ENCODE measurements at regions not wholly inside any gene's neighbourhood (a gene's known extent, or its start where the extent isn't known, plus 50 kb on each side); places are given as distances from the start of the nearest gene placed in this dataset.
"Not testable (repeated sequence)": the region's sequence is repeated elsewhere in the genome, so short reads cannot be mapped to it uniquely, and the experiment has no call there.

- DNase-seq (ENCODE audit: low spot score): no peak
Measured at GRCh38 chr20:17836303-17836861, 132.2 kb downstream of the SNX5 start.

DNA sequence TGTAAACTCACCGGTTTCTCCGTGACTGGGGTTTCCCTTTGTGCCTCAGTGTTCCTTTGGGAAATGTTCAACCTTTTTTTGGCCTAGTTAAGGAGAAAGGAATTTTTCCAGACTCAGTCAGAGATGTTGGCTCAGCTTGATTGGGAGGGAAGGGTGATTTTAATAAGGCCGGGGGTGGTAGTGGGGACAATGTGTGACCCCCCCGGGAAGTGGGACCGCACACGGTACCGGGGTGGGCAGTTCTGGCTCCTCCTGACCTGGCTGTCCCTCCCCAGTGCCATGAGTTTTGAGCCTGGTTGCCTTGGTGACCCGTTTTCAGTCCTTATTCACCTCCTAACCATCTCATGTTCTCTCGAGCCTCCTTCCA lies 132.7 kb downstream of the SNX5 start:
- DNase-seq (ENCODE audit: low spot score): no peak

DNA sequence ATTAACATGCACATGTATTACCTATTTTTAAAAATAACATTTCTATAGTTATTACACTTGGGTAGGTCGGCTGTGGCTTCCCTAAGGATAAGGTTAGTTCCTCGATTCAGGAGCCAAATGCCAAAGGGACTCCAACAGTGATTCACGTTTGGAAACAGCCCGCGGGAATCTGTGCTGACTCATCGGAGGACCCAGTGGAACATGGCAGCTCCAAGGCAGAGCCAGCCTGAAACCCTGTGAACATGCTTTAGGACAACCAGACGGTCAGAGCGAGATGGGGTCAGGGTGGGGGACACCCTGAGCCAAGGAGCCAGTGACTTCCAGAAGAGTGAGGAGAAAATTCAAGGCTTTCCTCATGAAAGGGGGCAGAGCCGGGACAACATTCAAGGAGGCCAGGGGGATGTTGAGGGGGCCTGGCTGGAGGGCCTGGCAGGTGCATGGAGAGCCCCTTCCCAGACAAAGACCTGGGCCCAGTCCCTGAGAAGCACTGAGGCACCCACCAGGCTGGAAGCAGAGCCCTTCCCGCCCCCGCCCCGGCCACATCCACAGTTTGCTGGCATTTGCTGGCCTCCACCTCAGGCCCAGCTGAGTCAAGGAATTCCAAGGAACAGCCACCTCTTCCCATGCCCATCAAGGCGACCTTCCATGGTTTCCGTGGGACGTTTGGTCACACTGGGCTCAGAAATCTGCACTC lies 133.2 kb downstream of the SNX5 start:
- DNase-seq (ENCODE audit: low spot score): no peak

GRCh38 chr20:17834804-17835203 lies 133.8 kb downstream of the SNX5 start:
- DNase-seq (ENCODE audit: low spot score): no peak

DNA sequence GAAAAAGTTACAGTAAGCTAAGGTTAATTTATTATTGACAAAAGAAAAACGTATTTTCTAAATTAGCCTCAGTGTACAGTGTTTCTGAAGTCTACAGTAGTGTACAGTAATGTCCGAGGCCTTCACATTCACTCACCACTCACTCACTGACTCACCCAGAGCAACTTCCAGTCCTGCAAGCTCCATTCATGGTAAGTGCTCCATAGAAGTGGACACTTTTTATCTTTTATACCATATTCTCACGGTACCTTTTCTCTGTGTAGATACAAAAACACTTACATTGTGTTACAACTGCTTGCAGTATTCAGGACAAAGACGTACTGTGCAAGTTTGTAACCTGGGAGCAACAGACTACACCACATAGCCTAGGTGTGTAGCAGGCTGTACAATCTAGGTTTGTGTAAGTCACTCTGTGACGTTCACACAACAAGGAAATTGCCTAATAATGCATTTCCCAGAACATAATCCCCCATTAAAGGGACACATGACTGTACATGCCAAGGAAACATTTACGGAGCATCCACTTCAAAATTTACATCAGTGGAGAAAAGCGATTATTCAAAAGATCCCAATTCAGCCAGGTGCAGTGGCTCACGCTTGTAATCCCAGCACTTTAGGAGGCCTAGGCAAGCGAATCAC lies 133.4 kb downstream of the BANF2 start:
- no peak for DNase-seq (ENCODE audit: low spot score)

- no peak for DNase-seq (ENCODE audit: low spot score)
Measured at GRCh38 chr20:17832236-17832915, 132.6 kb downstream of the BANF2 start.

DNA sequence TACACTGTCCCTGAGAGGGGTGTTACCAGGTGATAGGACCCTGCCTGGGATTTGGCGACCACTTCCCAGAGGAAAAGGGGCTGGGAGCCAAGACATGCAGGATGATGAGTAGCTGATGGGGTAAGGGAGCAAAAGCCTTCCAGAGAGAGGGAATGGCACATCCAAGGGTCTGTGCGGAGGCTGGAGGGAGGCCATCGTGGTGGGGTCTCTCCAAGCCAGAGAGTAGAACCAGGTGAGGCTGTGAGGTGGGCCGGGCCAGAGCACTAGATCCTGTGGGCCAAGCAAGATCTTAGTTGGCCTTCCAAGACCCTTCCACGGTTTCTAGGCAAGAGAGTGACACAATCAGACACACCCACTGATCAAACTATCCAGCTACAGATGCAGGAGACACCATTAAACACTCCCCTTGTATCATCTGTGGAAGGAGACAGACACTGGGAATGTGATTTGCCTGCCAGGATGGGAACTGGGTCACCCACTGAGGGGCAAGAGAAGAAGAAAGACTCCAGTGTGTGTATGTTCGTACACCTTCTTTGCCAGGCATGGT lies 128.9 kb downstream of the BANF2 start:
- no peak for DNase-seq (ENCODE audit: low spot score)

DNA sequence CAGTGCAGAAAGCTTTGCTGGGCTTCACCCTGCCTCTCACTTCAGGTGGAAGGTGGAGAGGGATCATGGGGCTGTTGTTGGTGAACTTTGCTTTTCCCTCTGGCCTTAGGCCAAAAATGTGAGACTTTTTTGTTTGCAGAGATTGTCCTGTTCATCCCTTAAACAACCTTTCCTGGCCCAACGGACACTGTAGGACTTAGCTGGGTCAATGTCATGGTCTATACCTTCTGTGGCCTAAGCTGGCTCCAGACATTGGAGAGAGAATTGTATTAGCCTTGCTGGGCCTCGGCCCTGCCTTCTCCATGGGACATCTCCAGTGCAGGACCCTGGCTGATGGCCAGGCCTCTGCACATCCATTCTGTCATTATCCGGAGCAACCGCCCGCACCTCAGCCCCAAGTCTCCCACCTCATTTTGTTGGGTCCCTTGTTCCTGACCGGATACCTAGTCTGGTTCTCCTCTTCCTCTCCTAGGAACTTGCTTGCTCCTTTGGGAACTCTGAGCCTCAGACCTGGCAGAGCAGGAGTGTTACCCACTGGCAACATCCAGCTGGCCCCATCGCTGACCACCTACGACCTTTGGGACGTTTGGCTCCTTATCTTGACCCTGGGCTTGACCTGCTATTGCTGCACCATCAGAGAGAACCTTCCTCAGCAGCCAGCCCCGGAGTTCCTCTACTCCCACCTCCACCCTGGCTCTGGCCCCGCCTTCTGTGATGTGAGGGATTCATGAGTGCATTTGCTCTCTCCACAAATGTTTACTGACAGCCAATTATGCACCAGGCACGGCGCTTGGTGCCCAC lies 128.2 kb downstream of the BANF2 start:
- DNase-seq (ENCODE audit: low spot score): no peak

DNA sequence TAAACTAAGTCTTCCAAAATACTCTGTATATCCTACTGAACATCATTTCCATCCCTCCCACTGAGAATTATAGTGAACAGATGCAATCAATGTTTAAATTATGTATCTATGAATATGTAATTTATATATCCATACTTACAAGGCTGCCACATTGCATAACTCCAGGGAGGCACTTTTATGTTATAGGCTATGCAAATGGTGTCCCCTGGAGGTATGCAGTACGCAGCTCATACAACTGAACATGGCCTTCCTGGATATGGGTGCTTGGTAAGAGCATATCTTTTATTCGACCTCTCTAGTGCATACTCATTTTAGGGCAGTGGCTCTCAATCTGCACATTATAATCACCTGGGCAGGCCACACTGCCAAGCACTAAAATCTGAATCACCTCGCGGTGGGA lies 127.3 kb downstream of the BANF2 start:
- DNase-seq (ENCODE audit: low spot score): no peak

DNA sequence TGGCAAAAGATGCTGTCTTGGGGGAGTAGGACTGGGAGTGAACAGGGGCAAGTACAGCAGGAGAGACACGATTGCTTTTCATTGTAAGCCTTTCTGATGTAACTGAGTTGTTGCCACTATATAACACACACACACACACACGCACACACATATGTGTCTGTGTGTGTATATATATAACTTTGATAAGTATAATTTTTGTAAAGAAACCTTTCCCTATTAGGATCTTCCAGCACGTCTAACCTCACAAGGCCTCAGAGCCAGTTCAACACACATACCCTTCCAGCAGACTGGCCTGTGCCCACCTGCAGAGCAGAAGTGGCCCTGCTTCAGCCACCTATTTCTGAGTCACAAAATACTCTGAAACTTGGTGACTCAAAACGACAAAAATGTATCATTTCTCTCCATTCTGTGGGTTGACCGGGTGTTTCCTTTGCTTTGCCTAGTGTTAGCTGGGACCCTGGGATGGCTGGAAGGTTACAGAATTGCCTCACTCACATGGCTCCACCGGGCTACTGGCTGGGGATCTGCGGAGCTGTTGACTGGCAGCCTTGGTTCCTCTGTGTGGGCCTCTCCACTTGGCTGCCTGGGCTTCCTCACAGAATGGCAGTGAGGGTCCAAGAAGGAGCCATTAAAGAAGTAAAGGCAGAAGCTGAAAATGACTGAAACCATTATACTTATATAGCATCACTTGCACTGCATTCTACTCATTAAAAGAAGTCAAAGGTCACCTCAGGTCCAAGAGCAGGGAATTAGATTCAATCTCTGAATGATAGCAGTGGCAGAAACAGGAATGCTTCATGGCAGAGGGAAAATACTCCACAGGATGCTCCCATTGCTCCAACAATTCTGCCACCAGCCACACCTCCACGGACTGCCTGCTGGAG lies 126.4 kb downstream of the BANF2 start:
- DNase-seq (ENCODE audit: low spot score): no peak

GRCh38 chr20:17825252-17825959 lies 125.6 kb downstream of the BANF2 start:
- DNase-seq (ENCODE audit: low spot score): no peak

GRCh38 chr20:17824676-17825251 lies 125.0 kb downstream of the BANF2 start:
- DNase-seq (ENCODE audit: low spot score): no peak

GRCh38 chr20:17823409-17824144 lies 123.8 kb downstream of the BANF2 start:
- DNase-seq (ENCODE audit: low spot score): no peak

DNA sequence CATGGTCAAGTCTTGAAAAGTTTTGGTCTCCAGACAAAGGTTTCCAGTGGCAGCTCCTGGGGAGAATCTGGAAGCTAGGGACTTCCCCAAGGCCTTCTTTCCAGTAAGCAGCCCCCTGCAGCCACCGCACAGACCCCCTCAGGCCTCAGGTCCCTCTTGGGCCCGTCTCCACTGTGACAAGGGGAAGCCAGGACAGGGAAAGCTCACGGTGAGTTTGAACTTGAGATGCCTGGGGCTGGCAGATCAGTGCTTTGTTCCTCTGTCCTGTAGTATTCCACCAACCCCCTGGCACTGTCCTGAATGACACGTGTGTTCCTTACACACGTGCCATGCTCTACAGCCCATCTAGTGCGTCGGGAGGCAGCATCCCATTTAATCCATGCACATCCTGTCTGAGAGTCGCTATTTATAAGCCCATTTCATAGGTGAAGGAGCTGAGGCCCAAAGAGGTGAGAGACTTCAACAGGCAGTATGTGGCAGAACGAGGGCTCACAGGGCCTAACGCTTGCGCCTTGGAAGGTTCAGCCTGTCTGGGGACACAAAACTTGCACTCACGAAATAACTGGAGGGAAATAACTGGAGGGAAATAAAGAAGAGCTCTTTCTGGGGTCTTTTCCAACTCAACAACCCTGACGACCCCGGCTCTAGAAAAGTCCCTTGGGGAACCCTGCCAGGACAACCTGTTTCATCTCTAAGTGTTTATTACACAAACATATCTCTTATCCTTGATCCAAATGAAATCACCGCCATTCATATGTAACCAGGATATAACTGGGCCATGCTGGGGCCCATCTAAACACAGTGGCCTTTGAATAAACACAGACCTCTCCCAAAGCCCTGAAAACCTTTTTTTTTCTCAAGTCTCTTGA lies 123.0 kb downstream of the BANF2 start:
- no peak for DNase-seq (ENCODE audit: low spot score)

DNA sequence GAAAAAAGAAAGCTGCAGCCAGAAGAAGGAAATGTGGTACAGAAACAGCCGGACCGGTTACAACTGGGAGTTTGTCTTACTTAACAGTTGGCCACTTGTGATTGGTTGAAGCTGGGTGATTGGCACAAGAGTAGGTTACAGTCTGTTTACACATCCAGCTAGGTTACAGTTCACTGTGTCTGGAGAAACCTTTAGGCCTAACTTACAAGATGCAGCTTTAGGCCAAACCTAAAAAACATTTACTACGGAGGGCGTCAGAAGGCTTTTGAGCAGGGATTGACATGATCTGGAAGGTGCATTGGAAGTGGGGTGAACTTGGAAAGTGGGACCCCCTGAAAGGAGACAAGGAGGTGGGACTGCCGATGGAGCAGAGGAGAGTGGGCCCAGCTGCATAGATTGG lies 122.3 kb downstream of the BANF2 start:
- no peak for DNase-seq (ENCODE audit: low spot score)

GRCh38 chr20:17821606-17822005 lies 121.8 kb downstream of the BANF2 start:
- DNase-seq (ENCODE audit: low spot score): not testable (repeated sequence)

GRCh38 chr20:17819395-17820093 lies 119.8 kb downstream of the BANF2 start:
- DNase-seq (ENCODE audit: low spot score): no peak

DNA sequence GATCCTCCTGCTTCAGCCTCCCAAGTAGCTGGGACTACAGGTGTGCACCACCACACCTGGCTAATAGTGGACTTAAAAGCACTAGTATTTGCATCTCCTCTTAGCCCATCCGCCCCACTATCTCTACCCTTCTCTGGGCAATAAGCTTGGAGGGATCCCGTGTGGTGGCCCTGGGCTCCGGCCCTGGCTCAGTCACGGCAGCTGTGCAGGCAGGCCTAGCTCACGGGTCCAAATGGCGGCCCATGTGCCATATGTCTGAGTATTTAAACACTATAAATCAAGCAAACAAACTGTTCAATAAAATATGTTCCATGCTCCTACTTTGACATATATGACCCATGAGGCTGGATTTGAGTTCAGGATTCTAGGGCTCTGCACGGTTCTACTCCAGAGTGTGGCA lies 118.4 kb downstream of the BANF2 start:
- DNase-seq (ENCODE audit: low spot score): no peak

All from pons (tissue), 1 donor.